ENCODE measurements at regions not wholly inside any gene's neighbourhood (a gene's known extent, or its start where the extent isn't known, plus 50 kb on each side); places are given as distances from the start of the nearest gene placed in this dataset.

DNA sequence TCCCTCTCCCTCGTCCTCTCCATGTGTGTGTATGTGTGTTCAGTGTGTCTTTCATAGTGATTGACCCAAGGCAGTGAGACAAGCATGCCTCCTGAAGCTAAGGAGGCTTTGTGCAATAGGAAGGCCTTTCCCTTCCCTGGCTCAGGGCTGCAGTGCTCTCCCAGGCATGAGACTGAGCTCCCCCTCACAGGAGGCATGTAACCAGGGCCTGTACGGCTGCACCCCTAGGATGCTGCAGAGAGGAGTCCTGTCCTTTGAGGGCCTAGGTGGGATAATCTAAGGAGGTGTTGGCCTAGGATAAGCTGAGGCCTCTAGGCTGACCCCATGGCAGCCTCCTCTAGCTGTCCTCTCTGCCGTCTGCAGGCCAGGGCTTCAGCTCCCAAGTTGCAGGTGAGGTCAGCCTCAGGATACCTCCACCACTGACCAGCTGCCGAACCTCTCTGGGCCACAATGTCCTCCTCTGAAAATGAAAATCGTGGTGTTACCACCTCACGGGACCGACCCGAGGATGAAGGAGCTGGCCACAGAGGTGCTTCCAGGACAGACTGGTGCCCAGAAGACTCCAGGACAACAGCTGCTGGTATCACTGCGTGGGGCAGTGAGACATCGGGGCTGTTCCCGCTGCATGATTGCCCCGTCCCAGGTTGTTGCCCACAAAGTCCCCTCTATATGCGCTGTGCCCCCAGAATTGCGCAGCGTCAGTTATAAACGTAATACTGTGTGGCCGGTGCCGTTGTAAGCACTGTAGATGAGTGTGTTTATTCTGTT, 129.6 kb downstream of the BARX1 start:
- TF ChIP-seq, protein P1, sequence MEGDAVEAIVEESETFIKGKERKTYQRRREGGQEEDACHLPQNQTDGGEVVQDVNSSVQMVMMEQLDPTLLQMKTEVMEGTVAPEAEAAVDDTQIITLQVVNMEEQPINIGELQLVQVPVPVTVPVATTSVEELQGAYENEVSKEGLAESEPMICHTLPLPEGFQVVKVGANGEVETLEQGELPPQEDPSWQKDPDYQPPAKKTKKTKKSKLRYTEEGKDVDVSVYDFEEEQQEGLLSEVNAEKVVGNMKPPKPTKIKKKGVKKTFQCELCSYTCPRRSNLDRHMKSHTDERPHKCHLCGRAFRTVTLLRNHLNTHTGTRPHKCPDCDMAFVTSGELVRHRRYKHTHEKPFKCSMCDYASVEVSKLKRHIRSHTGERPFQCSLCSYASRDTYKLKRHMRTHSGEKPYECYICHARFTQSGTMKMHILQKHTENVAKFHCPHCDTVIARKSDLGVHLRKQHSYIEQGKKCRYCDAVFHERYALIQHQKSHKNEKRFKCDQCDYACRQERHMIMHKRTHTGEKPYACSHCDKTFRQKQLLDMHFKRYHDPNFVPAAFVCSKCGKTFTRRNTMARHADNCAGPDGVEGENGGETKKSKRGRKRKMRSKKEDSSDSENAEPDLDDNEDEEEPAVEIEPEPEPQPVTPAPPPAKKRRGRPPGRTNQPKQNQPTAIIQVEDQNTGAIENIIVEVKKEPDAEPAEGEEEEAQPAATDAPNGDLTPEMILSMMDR (IDR thresholded peaks at IDR 0.05), result no peak
- TF ChIP-seq EP300 (IDR thresholded peaks at IDR 0.05), result no peak
- no peak for TF ChIP-seq POLR2A (IDR thresholded peaks at IDR 0.05)
